ENCODE measurements at regions not wholly inside any gene's neighbourhood (a gene's known extent, or its start where the extent isn't known, plus 50 kb on each side); places are given as distances from the start of the nearest gene placed in this dataset.

DNA sequence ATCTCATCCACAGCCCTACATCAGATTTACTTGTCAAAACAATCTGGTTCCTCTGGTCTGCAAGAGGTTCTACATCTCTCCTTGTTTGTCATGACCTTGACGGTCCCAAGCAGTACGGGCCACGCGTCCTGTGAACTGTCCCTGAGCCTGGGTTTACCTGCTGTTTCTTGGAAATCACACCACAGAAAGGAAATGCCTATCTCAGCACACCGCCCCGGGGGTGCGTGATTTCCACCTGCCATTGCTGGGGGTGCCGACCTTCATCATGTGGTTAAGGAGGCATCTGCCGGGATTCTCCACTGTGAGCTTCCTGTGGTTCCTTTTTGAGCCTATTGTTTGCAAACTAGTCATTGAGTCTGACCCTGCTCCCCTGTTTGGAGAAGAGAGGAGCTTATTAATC is 1363.4 kb downstream of the BRD1 start:
- H3K4me1 Mint-ChIP-seq, result peaks cover 7% of the 10 kb centered on the region; the same call in 1 of the 3 replicates
- Histone ChIP-seq H3K4me1 (ENCODE audit: insufficient read depth) (no peaks in the 10 kb centered on the region), H3K27ac (ENCODE audit: low read depth) (no peak overlapping the region), H3K79me2 (replicated peaks; ENCODE audit: insufficient read depth) (no peaks in the 10 kb centered on the region), H3F3A (replicated peaks; ENCODE audit: low read depth) (no peaks in the 10 kb centered on the region), H3K9me2 (ENCODE audit: insufficient read depth) (no peaks in the 10 kb centered on the region), H3K4me3 (no peak overlapping the region), H2AFZ (no peak overlapping the region), H3K4me2 (no peak overlapping the region), H4K20me1 (replicated peaks; ENCODE audit: insufficient read depth) (no peaks in the 10 kb centered on the region), H3K36me3 (ENCODE audit: insufficient read depth) (no peaks in the 10 kb centered on the region), H3K27me3 (ENCODE audit: insufficient read depth) (no peaks in the 10 kb centered on the region)
- no peaks in the 10 kb centered on the region for H3K36me3 Mint-ChIP-seq (ENCODE audit: low read depth)
- H3K9me3 Mint-ChIP-seq, result peaks cover 3% of the 10 kb centered on the region; the same call in 2 of the 3 replicates
- H3K27me3 Mint-ChIP-seq (ENCODE audit: insufficient read depth, low read depth, poor library complexity), result no peaks in the 10 kb centered on the region
- ATAC-seq, result no peak
- DNase-seq (ENCODE audit: low spot score), result no peak
- no peak overlapping the region for H3K4me3 Mint-ChIP-seq
- no peak overlapping the region for H3K27ac Mint-ChIP-seq
- no peak for TF ChIP-seq JUNB (IDR thresholded peaks at IDR 0.05; ENCODE audit: unreplicated experiment)
- TF ChIP-seq, protein P1, sequence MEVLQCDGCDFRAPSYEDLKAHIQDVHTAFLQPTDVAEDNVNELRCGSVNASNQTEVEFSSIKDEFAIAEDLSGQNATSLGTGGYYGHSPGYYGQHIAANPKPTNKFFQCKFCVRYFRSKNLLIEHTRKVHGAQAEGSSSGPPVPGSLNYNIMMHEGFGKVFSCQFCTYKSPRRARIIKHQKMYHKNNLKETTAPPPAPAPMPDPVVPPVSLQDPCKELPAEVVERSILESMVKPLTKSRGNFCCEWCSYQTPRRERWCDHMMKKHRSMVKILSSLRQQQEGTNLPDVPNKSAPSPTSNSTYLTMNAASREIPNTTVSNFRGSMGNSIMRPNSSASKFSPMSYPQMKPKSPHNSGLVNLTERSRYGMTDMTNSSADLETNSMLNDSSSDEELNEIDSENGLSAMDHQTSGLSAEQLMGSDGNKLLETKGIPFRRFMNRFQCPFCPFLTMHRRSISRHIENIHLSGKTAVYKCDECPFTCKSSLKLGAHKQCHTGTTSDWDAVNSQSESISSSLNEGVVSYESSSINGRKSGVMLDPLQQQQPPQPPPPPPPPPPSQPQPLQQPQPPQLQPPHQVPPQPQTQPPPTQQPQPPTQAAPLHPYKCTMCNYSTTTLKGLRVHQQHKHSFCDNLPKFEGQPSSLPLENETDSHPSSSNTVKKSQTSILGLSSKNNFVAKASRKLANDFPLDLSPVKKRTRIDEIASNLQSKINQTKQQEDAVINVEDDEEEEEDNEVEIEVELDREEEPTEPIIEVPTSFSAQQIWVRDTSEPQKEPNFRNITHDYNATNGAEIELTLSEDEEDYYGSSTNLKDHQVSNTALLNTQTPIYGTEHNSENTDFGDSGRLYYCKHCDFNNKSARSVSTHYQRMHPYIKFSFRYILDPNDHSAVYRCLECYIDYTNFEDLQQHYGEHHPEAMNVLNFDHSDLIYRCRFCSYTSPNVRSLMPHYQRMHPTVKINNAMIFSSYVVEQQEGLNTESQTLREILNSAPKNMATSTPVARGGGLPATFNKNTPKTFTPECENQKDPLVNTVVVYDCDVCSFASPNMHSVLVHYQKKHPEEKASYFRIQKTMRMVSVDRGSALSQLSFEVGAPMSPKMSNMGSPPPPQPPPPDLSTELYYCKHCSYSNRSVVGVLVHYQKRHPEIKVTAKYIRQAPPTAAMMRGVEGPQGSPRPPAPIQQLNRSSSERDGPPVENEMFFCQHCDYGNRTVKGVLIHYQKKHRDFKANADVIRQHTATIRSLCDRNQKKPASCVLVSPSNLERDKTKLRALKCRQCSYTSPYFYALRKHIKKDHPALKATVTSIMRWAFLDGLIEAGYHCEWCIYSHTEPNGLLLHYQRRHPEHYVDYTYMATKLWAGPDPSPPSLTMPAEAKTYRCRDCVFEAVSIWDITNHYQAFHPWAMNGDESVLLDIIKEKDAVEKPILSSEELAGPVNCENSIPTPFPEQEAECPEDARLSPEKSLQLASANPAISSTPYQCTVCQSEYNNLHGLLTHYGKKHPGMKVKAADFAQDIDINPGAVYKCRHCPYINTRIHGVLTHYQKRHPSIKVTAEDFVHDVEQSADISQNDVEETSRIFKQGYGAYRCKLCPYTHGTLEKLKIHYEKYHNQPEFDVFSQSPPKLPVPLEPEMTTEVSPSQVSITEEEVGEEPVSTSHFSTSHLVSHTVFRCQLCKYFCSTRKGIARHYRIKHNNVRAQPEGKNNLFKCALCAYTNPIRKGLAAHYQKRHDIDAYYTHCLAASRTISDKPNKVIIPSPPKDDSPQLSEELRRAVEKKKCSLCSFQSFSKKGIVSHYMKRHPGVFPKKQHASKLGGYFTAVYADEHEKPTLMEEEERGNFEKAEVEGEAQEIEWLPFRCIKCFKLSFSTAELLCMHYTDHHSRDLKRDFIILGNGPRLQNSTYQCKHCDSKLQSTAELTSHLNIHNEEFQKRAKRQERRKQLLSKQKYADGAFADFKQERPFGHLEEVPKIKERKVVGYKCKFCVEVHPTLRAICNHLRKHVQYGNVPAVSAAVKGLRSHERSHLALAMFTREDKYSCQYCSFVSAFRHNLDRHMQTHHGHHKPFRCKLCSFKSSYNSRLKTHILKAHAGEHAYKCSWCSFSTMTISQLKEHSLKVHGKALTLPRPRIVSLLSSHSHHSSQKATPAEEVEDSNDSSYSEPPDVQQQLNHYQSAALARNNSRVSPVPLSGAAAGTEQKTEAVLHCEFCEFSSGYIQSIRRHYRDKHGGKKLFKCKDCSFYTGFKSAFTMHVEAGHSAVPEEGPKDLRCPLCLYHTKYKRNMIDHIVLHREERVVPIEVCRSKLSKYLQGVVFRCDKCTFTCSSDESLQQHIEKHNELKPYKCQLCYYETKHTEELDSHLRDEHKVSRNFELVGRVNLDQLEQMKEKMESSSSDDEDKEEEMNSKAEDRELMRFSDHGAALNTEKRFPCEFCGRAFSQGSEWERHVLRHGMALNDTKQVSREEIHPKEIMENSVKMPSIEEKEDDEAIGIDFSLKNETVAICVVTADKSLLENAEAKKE (CRISPR knock-in tag; IDR thresholded peaks at IDR 0.05), result no peak
- TF ChIP-seq ZNF331 (CRISPR knock-in tag; IDR thresholded peaks at IDR 0.05; ENCODE audit: low read depth), result no peak
- no peak for TF ChIP-seq STAT1 (IDR thresholded peaks at IDR 0.05; ENCODE audit: unreplicated experiment)
- no peak for TF ChIP-seq CREB1 (CRISPR knock-in tag; IDR thresholded peaks at IDR 0.05; ENCODE audit: low read depth)
- no peak for TF ChIP-seq EZH2 (IDR thresholded peaks at IDR 0.05; ENCODE audit: low read depth, unreplicated experiment)
- TF ChIP-seq ZNF114 (CRISPR knock-in tag; IDR thresholded peaks at IDR 0.05), result no peak
- no peak for TF ChIP-seq POLR2AphosphoS5 (IDR thresholded peaks at IDR 0.05; ENCODE audit: low read depth)
- no peak for TF ChIP-seq NANOG (IDR thresholded peaks at IDR 0.05; ENCODE audit: borderline replicate concordance)
- TF ChIP-seq, protein P2, sequence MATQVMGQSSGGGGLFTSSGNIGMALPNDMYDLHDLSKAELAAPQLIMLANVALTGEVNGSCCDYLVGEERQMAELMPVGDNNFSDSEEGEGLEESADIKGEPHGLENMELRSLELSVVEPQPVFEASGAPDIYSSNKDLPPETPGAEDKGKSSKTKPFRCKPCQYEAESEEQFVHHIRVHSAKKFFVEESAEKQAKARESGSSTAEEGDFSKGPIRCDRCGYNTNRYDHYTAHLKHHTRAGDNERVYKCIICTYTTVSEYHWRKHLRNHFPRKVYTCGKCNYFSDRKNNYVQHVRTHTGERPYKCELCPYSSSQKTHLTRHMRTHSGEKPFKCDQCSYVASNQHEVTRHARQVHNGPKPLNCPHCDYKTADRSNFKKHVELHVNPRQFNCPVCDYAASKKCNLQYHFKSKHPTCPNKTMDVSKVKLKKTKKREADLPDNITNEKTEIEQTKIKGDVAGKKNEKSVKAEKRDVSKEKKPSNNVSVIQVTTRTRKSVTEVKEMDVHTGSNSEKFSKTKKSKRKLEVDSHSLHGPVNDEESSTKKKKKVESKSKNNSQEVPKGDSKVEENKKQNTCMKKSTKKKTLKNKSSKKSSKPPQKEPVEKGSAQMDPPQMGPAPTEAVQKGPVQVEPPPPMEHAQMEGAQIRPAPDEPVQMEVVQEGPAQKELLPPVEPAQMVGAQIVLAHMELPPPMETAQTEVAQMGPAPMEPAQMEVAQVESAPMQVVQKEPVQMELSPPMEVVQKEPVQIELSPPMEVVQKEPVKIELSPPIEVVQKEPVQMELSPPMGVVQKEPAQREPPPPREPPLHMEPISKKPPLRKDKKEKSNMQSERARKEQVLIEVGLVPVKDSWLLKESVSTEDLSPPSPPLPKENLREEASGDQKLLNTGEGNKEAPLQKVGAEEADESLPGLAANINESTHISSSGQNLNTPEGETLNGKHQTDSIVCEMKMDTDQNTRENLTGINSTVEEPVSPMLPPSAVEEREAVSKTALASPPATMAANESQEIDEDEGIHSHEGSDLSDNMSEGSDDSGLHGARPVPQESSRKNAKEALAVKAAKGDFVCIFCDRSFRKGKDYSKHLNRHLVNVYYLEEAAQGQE (IDR thresholded peaks at IDR 0.05; ENCODE audit: unreplicated experiment), result no peak
- TF ChIP-seq EZH2phosphoT487 (IDR thresholded peaks at IDR 0.05; ENCODE audit: unreplicated experiment), result no peak
- no peak for TF ChIP-seq ETS1 (IDR thresholded peaks at IDR 0.05)
- TF ChIP-seq, protein P3, sequence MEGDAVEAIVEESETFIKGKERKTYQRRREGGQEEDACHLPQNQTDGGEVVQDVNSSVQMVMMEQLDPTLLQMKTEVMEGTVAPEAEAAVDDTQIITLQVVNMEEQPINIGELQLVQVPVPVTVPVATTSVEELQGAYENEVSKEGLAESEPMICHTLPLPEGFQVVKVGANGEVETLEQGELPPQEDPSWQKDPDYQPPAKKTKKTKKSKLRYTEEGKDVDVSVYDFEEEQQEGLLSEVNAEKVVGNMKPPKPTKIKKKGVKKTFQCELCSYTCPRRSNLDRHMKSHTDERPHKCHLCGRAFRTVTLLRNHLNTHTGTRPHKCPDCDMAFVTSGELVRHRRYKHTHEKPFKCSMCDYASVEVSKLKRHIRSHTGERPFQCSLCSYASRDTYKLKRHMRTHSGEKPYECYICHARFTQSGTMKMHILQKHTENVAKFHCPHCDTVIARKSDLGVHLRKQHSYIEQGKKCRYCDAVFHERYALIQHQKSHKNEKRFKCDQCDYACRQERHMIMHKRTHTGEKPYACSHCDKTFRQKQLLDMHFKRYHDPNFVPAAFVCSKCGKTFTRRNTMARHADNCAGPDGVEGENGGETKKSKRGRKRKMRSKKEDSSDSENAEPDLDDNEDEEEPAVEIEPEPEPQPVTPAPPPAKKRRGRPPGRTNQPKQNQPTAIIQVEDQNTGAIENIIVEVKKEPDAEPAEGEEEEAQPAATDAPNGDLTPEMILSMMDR (conservative IDR thresholded peaks at IDR 0.05; ENCODE audit: low read depth in 2 of 2), result no peak

All from GM23338 (cell line).